Neural cell (in vitro differentiated cells): ENCODE measurements at regions not wholly inside any gene's neighbourhood (a gene's known extent, or its start where the extent isn't known, plus 50 kb on each side); places are given as distances from the start of the nearest gene placed in this dataset.

Experiments
- H2AFZ ChIP-seq: fragments of 200-600, 300-800 bp; sonication (generic), shearing (Covaris generic); 2 replicates; pipeline ENCODE4 v1.6.0; 2014; ENCODE audit warnings: low read depth, mild to moderate bottlenecking, antibody characterized with exemption, low read length, moderate library complexity
- H3F3A ChIP-seq: fragments of 200-600 bp; shearing (Covaris generic); 2 replicates; pipeline ENCODE4 v1.6.1; 2016; ENCODE audit warnings: mild to moderate bottlenecking, moderate library complexity, mixed read lengths, antibody characterized with exemption, low read length; ENCODE audit not compliant: insufficient read depth, poor library complexity, severe bottlenecking
- H3K27ac ChIP-seq: fragments of 200-600, 300-800 bp; sonication (generic), shearing (Covaris generic); 2 replicates; pipeline ENCODE4 v1.5.1; 2014; ENCODE audit warnings: mild to moderate bottlenecking, low read length, moderate library complexity
- H3K27me3 ChIP-seq: fragments of 300-800, 200-600 bp; sonication (generic), shearing (Covaris generic); 2 replicates; pipeline ENCODE4 v1.6.0; 2014; ENCODE audit warnings: mild to moderate bottlenecking, low read depth, low read length, moderate library complexity; ENCODE audit not compliant: insufficient read depth
- H3K36me3 ChIP-seq: fragments of 300-800, 200-600 bp; sonication (generic), shearing (Covaris generic); 2 replicates; pipeline ENCODE4 v1.5.1; 2014; ENCODE audit warnings: mild to moderate bottlenecking, antibody characterized with exemption, low read length, moderate library complexity; ENCODE audit not compliant: insufficient read depth
- H3K4me2 ChIP-seq: fragments of 300-800, 200-600 bp; sonication (generic), shearing (Covaris generic); 2 replicates; pipeline ENCODE4 v1.6.0; 2014; ENCODE audit warnings: mild to moderate bottlenecking, low read length
- H3K4me3 ChIP-seq: fragments of 300-800, 200-600 bp; sonication (generic), shearing (Covaris generic); 2 replicates; pipeline ENCODE4 v1.5.1; 2014; ENCODE audit warnings: mild to moderate bottlenecking, low read length, moderate library complexity
- H3K79me2 ChIP-seq: fragments of 200-600 bp; shearing (Covaris generic); replicated peaks from 2 replicates; pipeline ENCODE4 v1.6.0; 2014; ENCODE audit warnings: mild to moderate bottlenecking, low read length, moderate library complexity; ENCODE audit not compliant: insufficient read depth
- H3K9ac ChIP-seq: fragments of 300-800, 200-600 bp; sonication (generic), shearing (Covaris generic); 2 replicates; pipeline ENCODE4 v1.6.1; 2016; ENCODE audit warnings: mild to moderate bottlenecking, low read length, mixed read lengths
- H3K9me2 ChIP-seq: fragments of 200-600 bp; shearing (Covaris generic); 2 replicates; pipeline ENCODE4 v1.6.1; 2016; ENCODE audit warnings: mild to moderate bottlenecking, low read length, mixed read lengths; ENCODE audit not compliant: insufficient read depth
- H3K9me3 ChIP-seq: fragments of 200-600, 300-800 bp; sonication (generic), shearing (Covaris generic); 2 replicates; pipeline ENCODE4 v1.6.1; 2016; ENCODE audit warnings: mild to moderate bottlenecking, mixed run types, low read length, moderate library complexity, mixed read lengths
- H4K20me1 ChIP-seq: fragments of 200-600 bp; shearing (Covaris generic); 2 replicates; pipeline ENCODE4 v1.6.1; 2016; ENCODE audit warnings: mild to moderate bottlenecking, mixed run types; ENCODE audit not compliant: insufficient read depth
- CTCF ChIP-seq: fragments of 450-650 bp; IDR thresholded peaks from 2 replicates; pipeline ENCODE4 v1.5.1; 2014; ENCODE audit warnings: antibody characterized with exemption, mild to moderate bottlenecking, moderate library complexity; ENCODE audit not compliant: poor library complexity, severe bottlenecking
- EP300 ChIP-seq: fragments of 450-650 bp; conservative IDR thresholded peaks from 2 replicates; pipeline ENCODE4 v1.6.1; 2014; ENCODE audit warnings: antibody characterized with exemption, mild to moderate bottlenecking, moderate library complexity; ENCODE audit not compliant: poor library complexity, severe bottlenecking
- EZH2 ChIP-seq: fragments of 200-600, 300-800 bp; shearing (Covaris generic), sonication (generic); IDR thresholded peaks from 2 replicates; pipeline ENCODE4 v1.6.1; 2014; ENCODE audit warnings: antibody characterized with exemption, low read length, borderline replicate concordance, mild to moderate bottlenecking; ENCODE audit not compliant: insufficient read depth, poor library complexity, severe bottlenecking
- MXI1 ChIP-seq: fragments of 450-650 bp; conservative IDR thresholded peaks from 2 replicates; pipeline ENCODE4 v1.6.1; 2014; ENCODE audit warnings: antibody characterized with exemption, mild to moderate bottlenecking; ENCODE audit not compliant: poor library complexity, severe bottlenecking
- POLR2AphosphoS5 ChIP-seq: IDR thresholded peaks from 2 replicates; pipeline ENCODE4 v1.6.1; 2012
- RAD21 ChIP-seq: fragments of 450-650 bp; conservative IDR thresholded peaks from 2 replicates; pipeline ENCODE4 v1.6.1; 2014; ENCODE audit warnings: antibody characterized with exemption, mild to moderate bottlenecking, moderate library complexity
- REST ChIP-seq: IDR thresholded peaks from 2 replicates; pipeline ENCODE4 v1.6.1; 2012; ENCODE audit warnings: borderline replicate concordance
- SMC3 ChIP-seq: fragments of 450-650 bp; conservative IDR thresholded peaks from 2 replicates; pipeline ENCODE4 v1.6.1; 2014; ENCODE audit warnings: antibody characterized with exemption, mild to moderate bottlenecking, moderate library complexity; ENCODE audit not compliant: poor library complexity
- TAF1 ChIP-seq: IDR thresholded peaks from 2 replicates; pipeline ENCODE4 v1.6.1; 2012; ENCODE audit warnings: low read depth

GRCh38 chr6:77181749-77182148, 281.5 kb downstream of the HTR1B start:
- TF ChIP-seq EZH2, result no peak
- TF ChIP-seq POLR2AphosphoS5, result no peak
- TF ChIP-seq CTCF, result no peak
- TF ChIP-seq SMC3, result no peak
- Histone ChIP-seq H3K79me2 (no peaks in the 10 kb centered on the region), H3K9ac (no peak overlapping the region)

GRCh38 chr6:77180326-77180725, 283.0 kb downstream of the HTR1B start:
- Histone ChIP-seq H4K20me1 (no peaks in the 10 kb centered on the region), H3K4me3 (no peak overlapping the region), H3K9me2 (no peaks in the 10 kb centered on the region), H3K36me3 (no peaks in the 10 kb centered on the region), H2AFZ (no peak overlapping the region), H3K9ac (no peak overlapping the region), H3K27ac (no peak overlapping the region), H3K79me2 (no peaks in the 10 kb centered on the region), H3K4me2 (no peak overlapping the region), H3K27me3 (no peaks in the 10 kb centered on the region), H3F3A (no peaks in the 10 kb centered on the region), H3K9me3 (no peaks in the 10 kb centered on the region)
- TF ChIP-seq POLR2AphosphoS5 (no peak), MXI1 (no peak), CTCF (no peak), EZH2 (no peak), REST (no peak), TAF1 (no peak), EP300 (no peak), SMC3 (no peak), RAD21 (no peak)

More at GRCh38 chr6:77181749-77182148, 281.5 kb downstream of the HTR1B start:
- Histone ChIP-seq H4K20me1 (no peaks in the 10 kb centered on the region), H3K9me3 (no peaks in the 10 kb centered on the region), H3K4me3 (no peak overlapping the region), H3F3A (no peaks in the 10 kb centered on the region), H3K27me3 (no peaks in the 10 kb centered on the region), H3K9me2 (no peaks in the 10 kb centered on the region), H3K36me3 (no peaks in the 10 kb centered on the region), H3K4me2 (no peak overlapping the region), H3K27ac (no peak overlapping the region), H2AFZ (no peak overlapping the region)
